ENCODE measurements at regions not wholly inside any gene's neighbourhood (a gene's known extent, or its start where the extent isn't known, plus 50 kb on each side); places are given as distances from the start of the nearest gene placed in this dataset.

DNA sequence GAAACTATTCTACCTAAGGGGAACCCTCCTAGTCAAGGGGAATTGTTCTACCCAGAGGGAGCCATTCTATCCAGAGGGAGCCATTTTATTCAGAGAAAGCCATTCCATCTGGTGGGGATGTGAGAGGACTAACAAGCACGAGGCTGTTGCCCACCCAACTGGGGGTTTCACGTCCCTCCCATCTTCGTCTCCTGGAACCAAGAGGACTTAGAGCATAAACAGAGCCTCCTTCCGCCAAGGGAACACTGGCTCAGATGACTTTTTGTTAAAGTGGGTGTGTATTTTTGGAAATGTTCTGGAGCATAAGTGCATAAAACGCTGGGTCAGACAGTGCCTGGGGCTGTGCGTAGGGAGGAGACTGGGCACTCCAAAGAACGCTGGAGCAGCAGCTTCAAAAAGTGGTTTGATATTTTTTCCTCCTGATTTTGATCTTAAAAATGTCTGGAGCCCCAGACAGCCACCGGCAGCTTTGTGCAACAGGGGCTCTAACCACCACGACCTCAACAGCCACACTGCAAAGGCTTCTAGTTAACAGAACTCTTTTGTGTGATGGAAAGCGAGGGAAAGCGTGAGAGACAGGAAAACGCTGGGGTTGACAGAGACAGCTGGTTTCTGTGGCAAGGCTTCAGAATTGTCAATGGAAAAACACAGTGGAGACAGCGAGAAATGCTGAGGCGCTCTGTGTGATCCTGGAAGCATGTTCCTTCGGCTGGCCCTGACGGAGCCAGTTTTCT lies 363.6 kb upstream of the CAMK1G start:
- no peaks in the 10 kb centered on the region for H3K27me3 ChIP-seq
- peak overlapping the region; percentile 2 to 22 for H3K4me3 ChIP-seq
- intact Hi-C loops (cut with DNase I): loop anchor here (10.0 kb wide), 1 partner anchor 1085 kb away; no protein-coding TSS in a partner anchor
- H3K36me3 ChIP-seq: no peaks in the 10 kb centered on the region
- H3K27ac ChIP-seq: peak overlapping the region; percentile 77
- DNase-seq (ENCODE audit: extremely low spot score in 2 of 2): no peak
- no peaks in the 10 kb centered on the region for H3K9me3 ChIP-seq
- peaks cover 11% of the 10 kb centered on the region for H3K4me1 ChIP-seq
- TF ChIP-seq POLR2A (IDR thresholded peaks at IDR 0.05): no peak
- TF ChIP-seq, protein P1, sequence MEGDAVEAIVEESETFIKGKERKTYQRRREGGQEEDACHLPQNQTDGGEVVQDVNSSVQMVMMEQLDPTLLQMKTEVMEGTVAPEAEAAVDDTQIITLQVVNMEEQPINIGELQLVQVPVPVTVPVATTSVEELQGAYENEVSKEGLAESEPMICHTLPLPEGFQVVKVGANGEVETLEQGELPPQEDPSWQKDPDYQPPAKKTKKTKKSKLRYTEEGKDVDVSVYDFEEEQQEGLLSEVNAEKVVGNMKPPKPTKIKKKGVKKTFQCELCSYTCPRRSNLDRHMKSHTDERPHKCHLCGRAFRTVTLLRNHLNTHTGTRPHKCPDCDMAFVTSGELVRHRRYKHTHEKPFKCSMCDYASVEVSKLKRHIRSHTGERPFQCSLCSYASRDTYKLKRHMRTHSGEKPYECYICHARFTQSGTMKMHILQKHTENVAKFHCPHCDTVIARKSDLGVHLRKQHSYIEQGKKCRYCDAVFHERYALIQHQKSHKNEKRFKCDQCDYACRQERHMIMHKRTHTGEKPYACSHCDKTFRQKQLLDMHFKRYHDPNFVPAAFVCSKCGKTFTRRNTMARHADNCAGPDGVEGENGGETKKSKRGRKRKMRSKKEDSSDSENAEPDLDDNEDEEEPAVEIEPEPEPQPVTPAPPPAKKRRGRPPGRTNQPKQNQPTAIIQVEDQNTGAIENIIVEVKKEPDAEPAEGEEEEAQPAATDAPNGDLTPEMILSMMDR (IDR thresholded peaks at IDR 0.05): no peak

DNA sequence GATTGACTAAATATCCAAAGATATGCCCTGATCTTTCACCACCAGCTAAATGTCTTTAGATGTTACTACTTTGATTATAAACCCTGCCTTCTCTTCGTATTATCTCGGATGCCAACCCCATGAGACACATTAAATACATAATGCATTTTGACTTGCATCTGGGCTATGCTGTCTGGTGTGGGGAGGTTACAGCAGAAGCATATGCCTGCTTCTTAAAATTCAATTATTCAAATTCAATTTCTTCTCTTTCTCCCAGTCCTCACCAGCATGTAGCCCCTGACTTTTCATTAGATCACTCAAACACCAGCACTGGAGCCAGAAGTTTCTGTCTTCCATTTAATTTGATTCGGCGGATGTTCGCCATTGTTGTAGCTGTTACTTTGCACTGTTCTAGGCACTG lies 360.7 kb upstream of the CAMK1G start:
- Histone ChIP-seq H3K27ac (no peak overlapping the region), H3K27me3 (no peaks in the 10 kb centered on the region), H3K36me3 (no peaks in the 10 kb centered on the region), H3K4me3 (no peak overlapping the region), H3K4me1 (peaks cover 11% of the 10 kb centered on the region), H3K9me3 (no peaks in the 10 kb centered on the region)
- TF ChIP-seq, protein P1 (IDR thresholded peaks at IDR 0.05): no peak
- no peak for TF ChIP-seq POLR2A (IDR thresholded peaks at IDR 0.05)
- no peak for TF ChIP-seq POLR2AphosphoS5 (IDR thresholded peaks at IDR 0.05; ENCODE audit: insufficient read depth in 1 of 2, low read depth in 1 of 2)
- no peak for DNase-seq (ENCODE audit: extremely low spot score in 2 of 2)
- intact Hi-C loops (cut with DNase I): no loop called here

DNA sequence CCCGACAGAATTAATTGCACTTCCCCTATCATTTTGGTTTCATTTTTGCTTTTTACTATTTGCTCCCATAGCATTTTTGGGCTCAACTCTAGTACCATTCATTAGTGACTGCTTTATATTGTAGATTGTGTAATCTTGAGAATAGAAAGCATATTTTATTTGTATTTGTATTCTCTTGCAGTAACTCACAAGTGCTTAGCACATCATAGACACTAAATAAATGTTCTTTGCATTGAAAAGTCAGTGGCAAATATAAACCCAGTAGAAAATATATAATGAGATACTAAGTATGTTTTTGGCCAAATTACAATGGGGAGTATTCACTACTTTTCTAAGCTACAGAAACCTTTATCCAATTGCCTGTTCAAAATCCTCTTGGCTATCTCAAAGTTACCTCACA lies 359.7 kb upstream of the CAMK1G start:
- H3K27me3 ChIP-seq: no peaks in the 10 kb centered on the region
- intact Hi-C loops (cut with DNase I): no loop called here
- H3K4me3 ChIP-seq: no peak overlapping the region
- TF ChIP-seq, protein P1 (IDR thresholded peaks at IDR 0.05): no peak
- TF ChIP-seq POLR2AphosphoS5 (IDR thresholded peaks at IDR 0.05; ENCODE audit: insufficient read depth in 1 of 2, low read depth in 1 of 2) (no peak), POLR2A (IDR thresholded peaks at IDR 0.05) (no peak)
- peaks cover 11% of the 10 kb centered on the region for H3K4me1 ChIP-seq
- DNase-seq (ENCODE audit: extremely low spot score in 2 of 2): no peak
- H3K36me3 ChIP-seq: no peaks in the 10 kb centered on the region
- no peak overlapping the region for H3K27ac ChIP-seq
- no peaks in the 10 kb centered on the region for H3K9me3 ChIP-seq

GRCh38 chr1:209224886-209225285 lies 358.6 kb upstream of the CAMK1G start:
- Histone ChIP-seq H3K9me3 (no peaks in the 10 kb centered on the region), H3K27ac (no peak overlapping the region), H3K4me3 (no peak overlapping the region), H3K27me3 (no peaks in the 10 kb centered on the region), H3K36me3 (no peaks in the 10 kb centered on the region), H3K4me1 (peaks cover 8% of the 10 kb centered on the region)
- intact Hi-C loops (cut with DNase I): no loop called here
- no peak for DNase-seq (ENCODE audit: extremely low spot score in 2 of 2)
- TF ChIP-seq, protein P1 (IDR thresholded peaks at IDR 0.05): no peak
- TF ChIP-seq POLR2AphosphoS5 (IDR thresholded peaks at IDR 0.05; ENCODE audit: insufficient read depth in 1 of 2, low read depth in 1 of 2) (no peak), POLR2A (IDR thresholded peaks at IDR 0.05) (no peak)

- no peak for TF ChIP-seq POLR2A (IDR thresholded peaks at IDR 0.05)
- TF ChIP-seq, protein P1 (IDR thresholded peaks at IDR 0.05): no peak
- no peak for TF ChIP-seq POLR2AphosphoS5 (IDR thresholded peaks at IDR 0.05; ENCODE audit: insufficient read depth in 1 of 2, low read depth in 1 of 2)
- Histone ChIP-seq H3K36me3 (no peaks in the 10 kb centered on the region), H3K9me3 (no peaks in the 10 kb centered on the region), H3K27ac (no peak overlapping the region), H3K27me3 (no peaks in the 10 kb centered on the region), H3K4me1 (no peaks in the 10 kb centered on the region), H3K4me3 (no peak overlapping the region)
- no peak for DNase-seq (ENCODE audit: extremely low spot score in 2 of 2)
- intact Hi-C loops (cut with DNase I): no loop called here
Measured at GRCh38 chr1:209227171-209227570, 356.3 kb upstream of the CAMK1G start.
